SIG-M5 (cell line): ENCODE measurements at regions not wholly inside any gene's neighbourhood (a gene's known extent, or its start where the extent isn't known, plus 50 kb on each side); places are given as distances from the start of the nearest gene placed in this dataset.

Experiments
- DNase-seq: peaks from one replicate; lab custom pipeline; 2025; lab: John Stamatoyannopoulos, UW

DNA sequence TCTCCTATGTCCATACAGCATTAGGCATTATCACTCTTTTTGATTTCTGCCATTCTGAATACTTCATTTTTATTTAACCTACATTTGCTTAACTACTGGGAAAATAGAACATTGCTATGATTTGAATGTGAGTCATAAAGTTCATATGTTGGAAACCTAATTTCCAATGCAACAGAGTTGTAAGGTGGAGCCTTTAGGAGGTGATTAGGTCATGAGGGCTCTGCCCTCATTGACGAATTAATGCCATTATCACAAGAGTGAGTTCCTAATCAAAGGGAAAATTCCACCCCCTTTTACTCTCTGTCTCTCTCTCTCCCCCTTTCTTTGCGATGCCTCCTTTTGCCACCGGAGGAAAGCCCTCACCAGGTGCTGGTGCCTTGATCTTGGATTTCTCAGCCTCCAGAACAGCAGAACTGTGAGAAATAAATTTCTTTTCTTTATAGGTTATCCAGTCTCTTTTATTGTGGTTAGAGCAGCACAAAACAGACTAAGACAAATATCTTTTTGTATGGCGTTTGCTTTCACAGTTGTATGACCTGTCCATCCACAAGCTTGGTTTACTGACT, 180.1 kb upstream of the ARID2 start:
- DNase-seq = no peak

DNA sequence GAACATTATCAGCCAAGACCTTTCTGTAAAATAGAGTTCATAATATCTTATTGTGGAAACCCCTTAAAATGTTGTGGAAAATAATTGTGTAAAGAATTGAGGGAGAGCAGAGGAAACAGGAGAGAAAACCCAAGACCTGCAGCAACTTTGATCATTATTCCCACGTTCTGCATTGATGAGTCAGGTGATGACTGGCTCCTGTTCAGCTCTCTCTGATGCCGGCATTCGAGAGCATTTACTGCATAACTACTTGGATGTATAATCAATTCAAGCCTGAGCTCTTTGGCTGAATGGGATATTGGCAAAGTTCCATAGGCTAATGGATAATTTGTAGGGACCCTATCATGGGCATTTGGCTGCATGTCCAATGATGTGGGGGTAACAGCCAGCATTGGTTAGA, 176.3 kb upstream of the ARID2 start:
- DNase-seq = no peak

DNA sequence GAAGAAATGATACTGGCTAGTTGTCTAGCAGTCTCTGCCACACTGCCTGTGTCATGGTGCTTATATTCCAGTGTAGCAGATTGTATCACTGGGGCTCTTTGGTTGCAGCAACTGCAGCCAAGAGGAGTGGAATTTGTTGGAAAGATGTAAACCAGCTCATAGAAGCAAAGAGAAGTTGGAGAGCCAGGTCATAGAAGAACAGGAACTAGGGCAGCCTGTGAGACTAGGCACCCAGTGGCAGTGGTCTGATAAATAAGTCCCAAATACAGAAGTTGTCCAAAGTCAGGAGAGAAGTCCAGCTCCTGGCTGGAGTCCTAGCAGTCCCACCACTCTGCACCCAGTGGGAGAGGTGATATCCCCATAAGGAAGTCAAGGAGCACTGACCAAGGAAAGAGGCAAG, 172.5 kb upstream of the ARID2 start:
- DNase-seq = no peak

DNA sequence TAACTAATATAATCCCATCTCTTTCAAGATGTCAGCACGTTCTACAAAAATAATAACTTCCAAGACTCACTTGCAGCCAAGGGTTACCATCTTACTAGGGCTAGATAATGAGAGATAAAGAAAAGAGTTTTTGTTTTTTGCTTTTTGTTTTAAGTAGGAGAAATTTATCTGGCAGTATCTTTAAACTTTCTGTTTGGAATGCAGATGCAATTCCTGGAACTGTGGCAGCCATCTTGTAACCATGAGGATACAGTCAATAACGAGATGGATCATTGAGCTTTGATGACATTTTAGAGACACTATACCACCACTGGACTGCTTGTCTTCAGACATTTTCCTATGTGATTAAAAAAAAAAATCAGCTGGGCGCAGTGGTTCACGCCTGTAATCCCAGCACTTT, 171.2 kb upstream of the ARID2 start:
- DNase-seq = no peak

DNA sequence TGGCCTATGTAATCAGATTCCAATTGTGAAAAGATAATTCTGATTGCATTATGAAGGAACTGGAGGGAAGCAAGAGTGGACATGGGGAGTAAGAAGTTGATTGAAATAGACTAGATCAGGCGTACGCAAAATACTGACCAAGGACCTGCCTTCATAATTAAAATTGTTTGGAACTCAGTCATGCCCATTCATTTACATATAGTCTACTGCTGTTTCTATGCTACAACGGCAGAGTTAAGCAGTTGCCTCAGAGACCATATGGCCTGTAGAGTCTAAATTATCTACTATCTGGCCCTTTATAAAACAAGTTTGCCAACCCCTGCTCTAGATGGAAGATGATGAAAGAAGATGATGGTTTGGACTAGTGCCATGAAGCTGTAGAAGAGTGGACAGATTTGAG, 170.0 kb upstream of the ARID2 start:
- DNase-seq = no peak

DNA sequence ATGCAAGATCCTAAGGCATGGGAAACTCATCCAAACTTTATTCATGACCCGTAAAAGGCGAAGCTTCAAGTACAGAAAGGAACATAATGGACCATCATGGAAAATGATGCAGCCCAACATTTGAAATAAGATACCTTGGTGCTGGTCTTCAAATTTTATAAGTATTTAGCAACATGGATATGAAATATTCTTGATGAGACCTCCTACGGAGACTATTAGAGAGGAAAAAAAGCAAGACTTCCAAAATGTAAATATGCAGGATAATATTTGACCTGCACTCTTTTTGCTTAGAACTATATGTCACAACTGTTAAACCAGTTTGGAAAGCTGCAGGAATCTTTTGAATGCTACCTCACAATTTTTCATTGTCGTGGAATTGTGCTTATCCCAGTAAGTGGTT, 168.8 kb upstream of the ARID2 start:
- DNase-seq = no peak

DNA sequence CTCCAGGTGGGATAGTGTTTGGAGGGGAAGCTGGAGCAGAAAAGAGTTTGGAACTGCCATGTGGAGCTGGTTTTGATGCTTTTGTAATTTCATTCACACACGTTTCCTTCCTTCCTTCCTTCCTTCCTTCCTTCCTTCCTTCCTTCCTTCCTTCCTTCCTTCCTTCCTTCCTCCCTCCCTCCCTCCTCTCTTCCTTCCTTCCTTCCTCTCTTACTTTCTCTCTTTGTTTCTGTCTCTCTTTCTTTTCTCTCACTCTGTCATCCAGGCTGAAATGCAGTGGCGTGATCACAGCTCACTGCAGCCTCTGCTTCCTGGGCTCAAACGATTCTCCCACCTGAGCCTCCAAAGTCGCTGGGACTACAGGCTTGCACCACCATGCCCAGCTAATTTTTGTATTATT, 168.0 kb upstream of the ARID2 start:
- no peak for DNase-seq

DNA sequence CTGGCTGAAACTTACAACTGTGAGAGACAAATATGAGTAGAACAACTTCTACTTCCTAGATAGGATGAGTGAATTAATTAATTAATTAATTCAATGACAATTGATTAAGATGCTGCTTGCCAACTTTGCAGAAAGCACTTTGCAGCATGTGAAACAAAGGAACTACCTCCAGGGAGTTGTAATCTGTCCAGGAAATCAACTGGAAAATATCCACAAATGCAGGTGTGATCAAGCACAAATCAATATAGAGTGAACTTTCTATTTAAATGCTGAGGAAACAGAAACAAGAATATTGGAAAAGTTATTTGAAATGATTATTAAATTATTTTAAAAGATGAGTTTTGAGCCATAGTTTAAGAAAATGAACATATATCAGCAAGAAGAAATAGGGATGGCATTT, 163.9 kb upstream of the ARID2 start:
- DNase-seq = no peak

DNA sequence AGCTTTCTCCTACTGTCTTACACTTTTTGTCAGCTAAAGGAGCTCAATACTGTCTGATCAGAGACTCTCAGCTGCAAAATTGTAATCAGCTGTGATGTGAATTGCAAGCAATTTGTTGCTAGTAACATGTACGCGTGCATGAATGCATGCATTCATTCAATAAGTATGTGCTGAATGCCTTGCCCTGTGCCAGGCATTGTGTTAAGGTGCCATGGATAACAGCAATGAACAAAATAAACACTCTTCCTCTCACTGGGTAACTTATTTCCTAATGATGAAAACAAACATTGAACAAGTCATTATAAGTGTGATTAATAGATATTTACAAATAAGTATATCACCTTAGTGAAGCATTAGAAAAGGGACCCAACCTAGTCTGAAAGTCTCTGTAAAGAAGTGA, 163.2 kb upstream of the ARID2 start:
- DNase-seq = no peak

DNA sequence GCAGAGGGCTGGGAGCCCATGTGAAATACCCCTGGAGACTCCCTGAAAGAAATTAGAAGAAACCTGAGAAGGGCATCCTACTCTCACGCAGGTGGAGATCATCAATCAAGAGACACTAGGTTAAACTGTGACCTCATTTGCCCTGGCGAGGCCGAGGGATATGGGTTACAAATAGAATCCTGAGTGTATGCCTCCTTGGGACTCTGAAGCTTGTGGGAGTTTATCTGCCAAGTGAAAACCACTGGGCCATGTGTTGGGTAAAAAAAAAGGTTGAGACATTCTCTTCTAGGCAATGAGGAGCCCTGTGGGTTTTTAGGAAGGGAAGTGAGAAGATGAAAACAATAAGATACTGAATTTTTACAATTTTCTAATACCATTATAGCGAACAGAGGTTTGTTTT, 160.7 kb upstream of the ARID2 start:
- no peak for DNase-seq

DNA sequence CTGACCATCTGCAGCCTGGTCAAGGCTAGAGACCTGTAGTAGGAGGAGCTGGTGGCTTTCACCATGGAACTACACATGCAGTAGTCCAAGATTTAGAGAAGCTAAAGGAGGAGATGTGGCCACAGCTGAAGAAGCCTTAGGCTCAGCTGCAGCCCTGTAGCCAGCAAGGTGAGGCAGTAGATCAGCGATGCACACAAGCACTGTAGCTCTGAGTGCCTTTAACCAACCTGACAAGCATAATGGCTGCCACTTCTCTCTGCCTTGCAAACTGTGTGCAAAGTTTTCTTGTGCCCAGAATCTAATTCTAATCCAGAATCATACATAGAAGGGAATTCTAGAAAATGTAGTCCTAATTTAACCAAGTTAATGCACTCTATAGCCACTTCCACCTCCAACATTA, 159.0 kb upstream of the ARID2 start:
- DNase-seq = no peak

DNA sequence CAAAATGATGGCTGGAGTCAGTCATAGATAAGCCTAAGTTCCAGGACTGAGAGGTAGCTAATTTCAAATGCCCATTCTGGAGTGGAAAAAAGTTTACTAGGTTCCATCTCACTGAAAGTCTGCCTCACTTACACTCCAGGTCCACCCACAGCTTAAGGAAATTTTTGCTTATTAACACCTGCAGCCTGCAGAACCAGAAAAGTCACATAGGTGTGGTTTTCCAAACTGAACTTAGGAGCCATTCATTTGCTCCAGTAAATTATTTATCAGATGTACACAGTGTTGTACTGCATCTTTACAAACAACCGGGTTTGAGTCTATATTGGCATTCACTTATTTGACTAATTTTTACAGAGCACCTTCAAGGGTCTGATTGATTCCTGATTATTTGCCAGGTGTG, 157.4 kb upstream of the ARID2 start:
- no peak for DNase-seq

DNA sequence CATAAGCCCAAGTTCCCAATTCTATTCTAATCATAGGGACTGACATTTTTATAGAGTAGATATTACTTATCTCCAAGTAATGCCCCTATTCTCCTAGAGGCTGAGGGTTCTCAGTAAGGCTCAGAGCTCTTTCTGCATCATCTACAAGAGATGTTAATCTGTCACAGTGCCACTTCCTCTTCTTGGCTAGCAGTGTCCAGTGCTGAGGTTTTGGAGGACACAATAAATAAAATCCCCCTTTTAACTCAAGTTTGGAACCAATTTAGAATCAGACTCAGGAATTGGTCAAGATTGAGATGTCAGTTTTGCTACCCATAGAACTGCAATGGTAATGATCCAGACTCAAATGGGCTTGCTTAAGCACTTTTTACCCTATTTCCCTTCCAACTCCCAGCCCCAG, 154.1 kb upstream of the ARID2 start:
- DNase-seq = no peak

DNA sequence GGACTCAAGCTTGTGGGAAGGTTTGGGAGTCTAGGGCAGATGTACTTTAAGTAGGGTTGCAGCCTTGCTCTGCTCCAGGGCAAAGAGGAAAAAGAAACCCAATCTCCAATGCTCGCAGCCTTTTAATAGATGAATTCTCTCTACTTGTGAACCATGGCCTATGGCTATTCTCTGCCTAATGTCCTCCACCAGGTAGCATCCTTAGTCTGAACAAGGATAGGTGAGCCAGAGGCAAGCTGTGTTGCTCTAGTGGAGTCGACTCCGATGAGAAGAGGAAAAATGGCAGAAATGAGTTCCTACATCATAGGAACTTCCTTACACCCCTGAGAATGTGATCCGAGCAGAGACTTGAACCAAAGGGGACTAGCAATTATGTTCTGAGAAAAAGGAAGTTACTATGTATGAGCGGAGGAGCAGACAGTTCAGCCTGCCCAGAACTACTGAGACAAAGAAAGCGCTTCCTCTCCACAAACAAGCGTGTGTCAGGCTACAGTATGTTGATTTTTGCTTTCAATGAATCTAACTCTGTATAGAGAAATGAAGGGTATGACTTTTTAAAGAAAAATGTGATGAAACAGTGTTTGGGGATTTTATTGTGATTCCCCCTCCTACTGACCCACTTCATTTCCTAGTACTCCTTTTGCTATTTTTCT, 153.6 kb upstream of the ARID2 start:
- DNase-seq = peak; percentile 43

DNA sequence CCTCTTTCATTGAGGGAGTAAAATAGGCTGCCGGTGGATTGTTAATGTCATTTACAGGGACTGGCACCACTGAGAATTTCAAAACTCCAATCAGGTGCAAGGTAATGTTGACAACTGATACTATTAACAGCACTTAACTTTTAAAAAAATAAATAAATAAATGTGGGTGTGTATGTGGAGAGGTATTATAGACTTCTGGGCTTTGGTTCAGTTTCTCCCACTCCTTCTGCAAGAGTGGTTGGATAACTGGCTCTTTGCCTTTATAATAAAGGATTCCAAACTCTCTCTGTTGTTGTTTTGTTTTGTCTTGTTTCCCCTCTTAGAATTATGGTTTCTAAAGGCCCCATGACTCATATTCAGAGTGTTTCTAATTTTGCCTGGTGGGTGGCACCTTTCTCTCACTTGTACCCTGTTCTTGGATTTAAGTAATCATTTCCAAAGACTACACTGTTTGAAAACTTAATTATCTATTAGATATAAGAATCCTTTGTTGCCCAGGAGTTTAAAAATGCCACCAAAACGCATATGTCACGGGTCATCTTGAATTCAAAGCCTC, 151.6 kb upstream of the ARID2 start:
- DNase-seq = no peak

DNA sequence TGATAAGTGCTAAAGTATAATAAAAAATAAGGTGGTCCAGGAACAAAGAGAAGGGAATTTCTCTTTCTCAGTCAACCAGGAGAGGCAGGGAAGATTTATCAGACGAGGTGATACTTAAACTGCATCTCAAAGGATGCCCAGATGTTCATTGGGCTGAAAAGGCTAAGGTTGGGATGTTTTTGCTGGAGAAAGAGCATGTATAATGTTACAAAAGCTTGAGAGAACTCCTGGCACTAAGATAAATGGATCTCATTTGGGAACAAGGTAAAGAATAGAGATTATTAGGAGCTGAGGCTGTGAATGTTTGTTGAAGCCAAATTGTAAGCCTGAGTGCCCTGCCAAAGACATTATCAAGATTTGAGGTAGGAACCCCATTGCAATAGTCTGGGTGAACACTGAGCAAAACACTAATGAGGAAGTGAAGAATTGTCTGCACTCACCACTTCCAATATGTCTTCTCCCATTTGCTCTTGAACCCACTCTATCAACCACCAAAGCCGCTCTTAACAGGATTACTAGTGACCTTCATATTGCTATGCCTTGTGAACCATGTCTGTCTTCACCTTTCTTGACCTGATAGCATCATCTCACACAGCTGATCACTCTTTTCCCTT, 149.0 kb upstream of the ARID2 start:
- DNase-seq = no peak

DNA sequence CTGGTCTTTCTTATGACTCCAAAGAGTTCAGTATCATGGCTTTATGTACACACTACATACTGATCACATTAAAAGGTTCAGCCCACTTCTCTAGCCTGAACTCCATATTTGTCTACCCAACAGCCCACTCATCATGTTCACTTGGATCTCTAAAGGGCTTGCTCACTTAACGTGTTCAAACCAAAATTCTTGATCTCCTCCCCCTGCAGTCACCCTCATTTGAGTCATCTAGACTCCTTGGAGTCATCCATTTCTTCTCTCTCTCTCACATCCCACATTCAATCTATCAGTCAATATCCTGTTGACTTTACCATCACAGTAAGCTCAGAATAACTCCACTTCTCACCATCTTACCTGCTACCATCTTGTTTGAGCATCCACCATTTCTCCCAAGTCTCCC, 148.4 kb upstream of the ARID2 start:
- no peak for DNase-seq

DNA sequence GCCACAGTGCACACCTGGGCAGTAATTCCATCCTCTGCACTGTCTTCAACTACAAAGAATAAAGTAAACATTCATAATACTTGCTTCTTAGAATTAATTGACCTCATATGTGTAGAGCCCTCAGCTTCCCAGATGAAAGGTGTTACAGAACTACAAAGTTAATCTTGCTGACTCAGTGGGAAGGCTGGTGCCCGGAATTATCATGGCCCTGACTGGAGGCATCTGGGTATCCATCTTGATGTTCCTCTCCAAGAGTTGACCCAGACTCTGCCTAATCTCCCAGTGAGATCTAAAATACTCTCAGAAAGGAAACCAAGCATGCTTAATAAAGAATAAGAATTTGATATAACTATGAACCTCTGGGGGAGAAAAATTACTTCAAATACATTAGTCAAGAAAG, 147.0 kb upstream of the ARID2 start:
- no peak for DNase-seq

DNA sequence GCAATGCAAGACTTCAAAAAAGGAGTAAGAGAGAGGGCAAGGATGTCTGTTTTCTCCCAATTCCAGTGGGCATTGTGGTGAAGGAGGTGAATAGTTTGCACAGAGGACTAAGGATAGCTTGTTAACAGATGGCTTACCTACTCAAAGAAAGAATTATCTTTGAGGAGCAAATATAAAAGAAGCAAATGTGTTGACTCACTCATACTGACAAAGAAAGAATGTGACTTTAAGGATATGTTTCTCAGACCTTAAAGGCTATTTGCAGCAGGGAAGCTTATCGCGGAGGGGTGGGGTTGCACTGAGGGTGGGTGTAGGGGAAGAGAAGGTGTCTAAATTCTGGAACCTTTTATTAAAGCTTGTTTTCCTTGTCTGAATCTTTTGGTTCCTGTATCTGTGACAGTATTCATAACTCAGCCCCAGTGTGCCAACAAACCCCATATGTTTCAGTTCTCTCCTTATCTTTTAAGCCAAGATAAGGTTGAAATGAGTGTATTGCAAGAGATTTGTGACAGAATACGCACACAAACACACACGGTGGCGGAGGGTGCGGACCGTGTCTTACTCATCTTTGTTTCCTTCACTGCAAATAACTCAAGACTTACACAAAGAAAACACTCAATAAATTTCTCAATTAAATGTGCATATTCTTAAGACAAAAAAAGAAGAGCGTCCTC, 146.4 kb upstream of the ARID2 start:
- no peak for DNase-seq

DNA sequence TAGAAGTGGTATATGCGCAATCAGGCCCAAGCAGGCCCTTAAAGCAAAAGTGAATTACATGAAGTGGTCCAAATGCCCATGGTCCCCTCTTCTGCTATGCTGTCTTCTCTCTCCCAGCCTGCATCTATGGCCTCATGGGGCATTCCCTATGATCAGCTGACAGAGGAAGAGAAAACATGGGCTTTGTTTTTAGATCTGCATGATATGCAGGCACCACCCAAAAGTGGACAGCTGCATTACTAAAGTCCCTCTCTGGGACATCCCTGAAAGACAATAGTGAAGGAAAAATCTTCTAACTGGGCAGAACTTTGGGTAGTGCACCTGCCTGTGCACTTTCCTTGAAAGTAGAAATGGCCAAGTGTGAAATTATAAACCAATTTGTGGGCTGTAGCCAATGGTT, 145.2 kb upstream of the ARID2 start:
- DNase-seq = no peak

DNA sequence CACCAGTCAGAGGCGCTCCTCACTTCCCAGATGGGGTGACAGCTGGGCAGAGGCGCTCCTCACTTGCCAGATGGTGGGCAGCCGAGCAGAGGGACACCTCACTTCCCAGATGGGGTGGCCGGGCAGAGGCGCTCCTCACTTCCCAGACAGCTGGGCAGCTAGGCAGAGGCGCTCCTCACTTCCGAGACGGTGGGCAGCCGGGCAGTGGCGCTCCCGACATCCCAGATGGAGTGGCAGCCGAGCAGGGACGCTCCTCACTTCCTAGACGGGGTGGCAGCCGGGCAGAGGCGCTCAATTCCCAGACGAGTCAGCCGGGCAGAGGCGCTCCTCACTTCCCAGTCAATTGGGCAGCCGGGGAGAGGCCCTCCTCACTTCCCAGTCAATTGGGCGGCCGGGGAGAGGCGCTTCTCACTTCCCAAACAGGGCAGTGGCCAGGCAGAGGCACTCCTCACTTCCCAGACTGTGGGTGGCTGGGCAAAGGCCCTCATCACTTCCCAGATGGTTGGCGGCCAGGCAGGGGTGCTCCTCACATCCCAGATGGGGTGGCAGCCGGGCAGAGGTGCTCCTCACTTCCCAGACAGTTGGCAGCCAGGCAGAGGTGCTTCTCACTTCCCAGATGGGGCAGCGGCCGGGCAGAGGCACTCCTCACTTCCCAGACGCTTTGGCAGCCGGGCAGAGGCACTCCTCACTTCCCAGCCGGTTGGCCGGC, 143.8 kb upstream of the ARID2 start:
- DNase-seq = no peak

DNA sequence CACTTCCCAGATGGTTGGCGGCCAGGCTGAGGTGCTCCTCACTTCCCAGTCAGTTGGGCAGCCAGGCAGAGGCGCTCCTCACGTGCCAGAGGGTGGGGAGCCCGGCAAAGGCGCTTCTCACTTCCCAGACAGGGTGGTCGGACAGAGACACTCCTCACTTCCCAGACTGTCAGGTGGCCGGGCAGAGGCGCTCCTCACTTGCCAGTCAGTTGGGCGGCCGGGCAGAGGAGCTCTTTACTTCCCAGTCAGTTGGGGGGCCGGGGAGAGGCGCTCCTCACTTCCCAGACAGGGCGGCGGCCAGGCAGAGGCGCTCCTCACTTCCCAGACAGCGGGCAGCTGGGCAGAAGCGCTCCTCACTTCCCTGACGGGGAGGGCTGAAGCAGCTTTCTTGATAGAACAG, 143.0 kb upstream of the ARID2 start:
- no peak for DNase-seq

DNA sequence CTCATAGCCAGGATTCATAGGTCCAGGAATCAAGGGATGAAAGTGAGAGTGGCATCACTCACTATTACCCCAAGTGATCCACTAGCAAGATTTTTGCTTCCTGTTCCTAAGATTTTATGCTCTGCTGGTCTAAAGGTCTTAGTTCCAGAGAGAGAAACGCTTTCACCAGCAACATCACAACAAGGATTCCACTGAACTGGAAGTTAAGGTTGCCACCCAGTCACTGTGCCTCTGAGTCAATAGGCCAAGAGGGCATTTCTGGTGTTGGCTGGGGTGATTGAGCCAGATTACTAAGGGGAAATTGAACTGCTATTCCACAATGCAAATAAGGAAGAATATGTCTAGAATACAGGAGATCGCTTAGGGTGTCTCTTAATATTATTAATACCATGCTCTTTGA, 142.5 kb upstream of the ARID2 start:
- DNase-seq = no peak
